GM18909 (cell line): ENCODE measurements at regions not wholly inside any gene's neighbourhood (a gene's known extent, or its start where the extent isn't known, plus 50 kb on each side); places are given as distances from the start of the nearest gene placed in this dataset.
"Not testable (repeated sequence)": the region's sequence is repeated elsewhere in the genome, so short reads cannot be mapped to it uniquely, and the experiment has no call there.

ENCODE experiments used
- ATAC-seq: cut with Tn5 transposase; IDR thresholded peaks from one replicate; pipeline ENCODE4 v1.9.1; 2021; ENCODE audit warnings: mild to moderate bottlenecking; ENCODE audit not compliant: unreplicated experiment, poor library complexity

DNA sequence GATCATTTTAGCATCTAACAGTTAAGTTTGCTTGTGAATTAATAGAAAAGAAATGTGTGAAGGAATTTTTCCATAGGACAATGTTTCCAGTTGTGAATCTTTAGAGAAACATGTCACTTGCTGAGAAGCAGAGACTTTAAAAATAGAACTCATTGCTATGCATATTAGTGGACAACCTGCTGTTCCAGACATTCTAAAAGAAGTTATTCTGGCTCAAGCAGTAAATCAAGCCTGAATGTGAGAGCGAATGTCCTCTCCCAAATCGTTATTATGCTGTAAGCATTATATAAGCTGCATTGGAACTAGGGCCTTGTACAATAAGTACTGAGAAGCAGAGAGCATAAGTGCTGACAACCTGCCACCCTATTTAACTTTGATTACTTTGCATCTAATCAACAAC lies 990.9 kb downstream of the PLOD2 start:
- no peak for ATAC-seq

DNA sequence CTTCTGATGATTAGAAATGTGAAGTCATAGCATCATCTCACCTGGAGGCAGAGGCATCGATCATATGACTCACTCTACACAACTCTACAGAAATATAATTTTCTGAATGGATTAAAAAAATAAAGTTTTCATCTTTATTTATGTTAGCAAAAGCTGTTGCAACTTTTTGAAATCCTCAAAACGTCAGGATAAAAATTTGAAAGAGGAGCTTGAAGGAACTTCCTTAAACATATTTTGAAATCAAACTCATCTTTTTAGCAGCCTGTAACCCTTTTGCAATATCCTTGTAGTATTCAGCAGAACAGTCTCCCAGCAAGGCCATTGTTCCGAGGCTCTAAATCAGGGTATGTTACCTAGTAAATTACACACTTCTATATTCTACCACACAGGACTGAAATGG lies 985.4 kb downstream of the PLOD2 start:
- no peak for ATAC-seq

DNA sequence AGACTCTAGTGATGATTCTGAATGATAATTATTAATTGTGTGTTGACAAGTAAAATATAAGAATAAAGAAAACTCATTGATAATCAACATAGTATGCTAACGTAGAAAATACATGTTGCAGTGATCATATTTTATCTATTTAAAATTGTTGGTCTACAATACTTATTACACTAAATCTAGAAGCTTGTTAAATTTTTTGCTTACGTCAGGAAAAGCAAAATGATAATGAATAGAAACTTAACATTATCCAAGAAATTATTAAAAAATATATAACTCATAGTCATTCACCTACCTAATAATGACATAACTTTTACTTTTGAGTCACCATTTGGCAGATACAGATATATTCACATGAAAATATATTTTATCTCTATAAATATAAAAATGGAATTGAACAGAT lies 984.1 kb downstream of the PLOD2 start:
- ATAC-seq, result no peak

DNA sequence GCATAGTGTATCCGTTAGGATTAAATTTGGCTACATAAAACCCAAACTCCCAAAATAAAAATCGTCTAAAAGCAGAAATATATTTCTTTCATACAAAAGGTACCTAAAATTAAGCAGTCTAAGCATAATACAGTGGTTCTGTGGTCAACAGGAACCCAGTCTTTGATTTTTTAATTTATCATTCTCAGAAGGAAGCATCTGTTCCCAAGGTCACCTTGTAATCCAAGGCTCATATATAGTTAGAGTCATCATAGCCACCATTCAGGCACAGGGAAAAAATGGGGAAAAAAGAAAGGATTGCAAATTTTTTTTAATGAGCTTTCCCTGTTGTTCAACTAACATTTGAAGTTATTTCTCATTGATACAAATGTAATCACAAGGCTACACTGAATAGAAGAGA lies 983.2 kb downstream of the PLOD2 start:
- no peak for ATAC-seq

DNA sequence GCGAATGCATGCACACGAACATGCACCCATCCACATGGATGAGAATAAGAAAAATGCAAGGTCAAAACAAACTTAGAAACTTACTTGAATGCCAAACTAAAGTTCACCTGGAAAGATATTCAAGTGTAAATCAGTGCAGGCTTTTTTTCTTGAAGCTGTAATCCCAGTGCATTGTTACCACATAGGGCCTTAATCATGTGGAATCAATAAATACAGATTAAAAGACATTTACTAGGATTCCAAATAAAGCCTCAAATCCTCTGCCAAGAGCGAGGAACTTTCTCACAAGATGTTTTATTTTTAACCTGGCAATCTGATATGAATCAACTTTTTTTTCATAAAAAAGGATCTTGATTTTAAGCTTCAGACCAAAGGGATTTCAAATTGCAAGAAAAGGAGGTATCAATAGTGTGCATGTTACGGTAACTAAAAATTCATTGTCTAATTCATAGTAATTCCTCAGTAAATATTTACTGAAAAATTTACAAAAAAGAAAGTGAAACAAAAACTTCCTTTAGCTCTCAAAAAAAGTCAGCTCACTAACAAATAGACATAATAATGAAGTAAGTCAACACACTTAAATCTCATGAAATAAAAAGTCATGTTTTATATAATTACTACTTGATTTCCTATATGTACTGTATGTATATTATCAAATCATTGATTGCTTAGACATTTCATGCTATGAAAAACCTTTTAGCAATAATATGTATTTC lies 978.6 kb downstream of the PLOD2 start:
- ATAC-seq, result no peak

DNA sequence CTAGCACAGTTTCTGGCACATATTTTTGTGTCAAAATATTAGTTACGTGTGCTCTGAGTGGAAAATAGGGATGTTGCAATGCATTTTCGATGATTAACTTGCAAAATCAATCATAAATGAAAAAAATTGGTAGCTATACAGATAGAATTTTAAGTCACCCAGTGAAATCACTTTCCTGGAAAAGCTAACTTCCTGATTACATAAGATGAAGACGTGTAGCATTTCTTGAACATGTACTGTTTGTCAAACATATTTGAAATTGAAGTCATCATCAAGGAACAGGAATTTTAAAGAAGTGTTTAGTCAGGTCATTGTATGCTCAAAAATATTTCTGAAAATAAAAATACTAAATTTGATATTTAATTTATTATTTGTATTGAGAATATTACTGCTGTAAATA lies 977.7 kb downstream of the PLOD2 start:
- ATAC-seq, result no peak

DNA sequence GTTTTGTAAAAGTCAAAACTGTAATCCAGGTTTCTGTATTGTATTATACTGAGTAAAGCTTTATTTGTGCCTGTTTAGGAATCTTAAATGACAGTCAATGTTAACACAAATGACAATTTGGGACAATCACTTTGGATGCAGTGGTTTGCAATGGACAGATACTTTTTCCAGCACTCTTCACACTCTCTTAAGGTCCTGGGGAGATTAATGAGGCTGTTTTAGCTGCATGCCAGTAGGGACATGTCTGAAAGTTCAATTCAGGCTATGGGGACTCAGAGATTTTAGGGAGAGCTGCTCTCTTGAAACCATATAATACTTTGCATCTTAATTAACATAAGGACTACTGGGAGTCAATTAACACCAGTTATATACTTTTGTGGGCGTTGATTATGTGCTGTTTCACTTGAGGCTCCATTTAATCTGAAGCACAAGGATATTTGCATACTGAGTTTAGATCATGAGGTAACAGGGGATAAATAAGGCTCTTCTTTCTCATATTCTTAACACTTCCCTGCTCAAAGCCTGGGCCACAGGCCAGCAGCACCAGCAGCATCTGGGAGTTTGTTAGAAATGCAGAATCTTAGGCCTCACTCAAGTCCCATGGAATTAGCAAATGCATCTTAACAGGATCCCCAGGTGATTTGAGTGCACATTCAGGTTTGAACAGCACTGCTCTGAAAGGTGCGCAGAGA lies 972.8 kb downstream of the PLOD2 start:
- no peak for ATAC-seq

DNA sequence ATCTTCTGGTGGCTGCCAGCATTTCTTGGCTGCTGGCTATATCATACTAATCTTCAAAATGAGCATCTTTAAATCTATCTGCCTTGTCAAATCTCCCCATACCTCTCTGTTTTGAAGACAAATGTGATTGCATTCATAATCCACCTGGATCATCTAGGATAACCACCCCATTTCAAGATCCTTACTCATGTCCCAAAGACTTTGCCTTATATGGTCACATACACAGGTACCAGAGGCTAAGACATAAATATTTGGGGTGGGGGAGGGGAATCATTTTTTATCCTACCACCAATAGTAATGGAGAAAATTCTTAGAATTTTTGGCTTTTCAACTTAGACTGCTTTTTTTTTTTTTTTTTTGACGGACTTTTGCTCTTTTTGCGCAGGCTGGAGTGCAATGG lies 970.8 kb downstream of the PLOD2 start:
- ATAC-seq, result no peak

DNA sequence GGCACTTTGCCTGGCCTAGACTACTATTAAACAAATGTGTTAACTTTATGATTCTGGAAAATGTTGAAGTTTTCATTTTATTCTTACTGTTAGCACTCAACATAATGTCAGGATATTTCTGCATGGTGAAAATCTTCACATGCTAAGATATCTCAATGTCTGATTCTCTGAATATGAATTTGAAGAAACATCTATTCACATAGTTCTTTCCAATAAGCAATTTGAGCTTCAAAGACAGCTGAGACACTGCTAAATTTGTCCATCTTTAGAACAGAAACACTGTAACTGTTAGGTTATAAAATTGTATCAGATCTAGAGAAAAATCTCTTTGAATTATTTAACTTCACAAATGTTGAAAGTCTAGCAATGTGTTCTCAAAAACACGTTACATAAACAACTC lies 970.2 kb downstream of the PLOD2 start:
- no peak for ATAC-seq

DNA sequence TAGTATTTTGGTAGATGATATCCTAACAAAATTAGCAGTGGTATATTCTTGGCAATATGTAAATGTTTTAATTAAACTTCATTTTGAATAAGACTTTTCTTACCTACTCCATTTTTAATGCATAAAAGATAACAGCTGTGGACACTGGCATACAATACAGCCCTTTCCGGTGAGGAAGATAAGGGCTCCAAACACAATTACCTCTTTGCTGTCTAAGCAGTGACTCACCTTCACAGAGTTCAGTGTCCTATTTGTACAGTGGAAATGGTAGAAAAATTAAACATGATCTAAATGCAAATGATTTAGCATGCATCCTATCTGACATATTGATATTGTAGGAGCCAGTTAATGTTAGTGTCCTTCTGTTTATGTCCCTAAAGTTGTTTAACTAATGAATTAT lies 969.4 kb downstream of the PLOD2 start:
- ATAC-seq, result no peak

DNA sequence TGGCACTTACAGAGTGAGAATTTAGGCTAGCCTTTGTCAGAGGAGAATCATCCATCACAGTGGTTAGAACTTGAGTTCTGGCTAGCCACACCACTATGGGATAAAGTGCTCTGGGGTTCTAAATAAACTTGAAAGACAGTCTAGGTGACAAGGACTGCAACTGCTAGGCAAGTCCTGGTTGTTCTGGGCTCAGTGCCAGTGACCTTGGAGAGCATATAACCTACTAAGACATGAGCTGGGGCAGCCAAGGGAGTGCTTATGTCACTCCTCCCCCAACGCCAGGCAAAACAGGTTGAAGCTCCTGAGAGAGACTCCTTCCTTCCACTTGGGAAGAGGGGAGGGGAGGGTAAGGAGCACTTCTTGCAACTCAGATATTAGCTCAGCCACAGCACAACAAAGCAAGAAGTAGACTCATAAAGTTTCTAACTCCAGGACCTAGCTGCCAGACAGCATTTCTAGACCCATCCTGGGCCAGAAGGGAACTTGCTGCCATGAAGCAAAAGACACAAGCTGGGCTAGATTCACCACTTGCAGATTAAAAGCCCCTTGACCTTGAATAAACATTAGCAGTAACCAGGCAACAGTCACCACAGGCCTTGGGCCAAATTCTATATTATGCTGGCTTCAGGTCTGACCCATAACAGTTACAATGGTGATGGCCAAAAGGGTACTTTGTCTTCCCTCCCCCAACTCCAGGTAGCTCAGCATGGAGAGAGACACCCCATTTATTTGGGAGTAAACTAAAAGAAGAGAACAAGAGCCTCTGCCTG lies 963.7 kb downstream of the PLOD2 start:
- ATAC-seq, result no peak

DNA sequence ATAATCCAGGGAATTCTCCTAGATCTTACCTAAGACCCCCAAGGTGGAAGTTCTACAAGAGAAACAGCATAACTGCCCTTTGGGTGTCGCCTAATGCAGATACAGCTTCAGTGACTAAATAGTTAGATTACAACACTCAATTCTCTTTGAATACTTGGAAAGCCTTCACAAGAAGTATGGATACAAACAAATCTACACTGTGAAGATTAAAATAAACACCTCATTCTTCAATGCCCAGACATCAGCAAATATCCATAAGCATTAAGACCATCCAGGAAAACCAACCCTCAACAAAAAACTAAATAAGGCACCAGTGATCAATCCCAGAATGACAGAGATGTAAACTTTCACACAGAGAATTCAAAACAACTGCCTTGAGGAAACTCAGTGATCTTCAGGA lies 963.2 kb downstream of the PLOD2 start:
- ATAC-seq, result no peak

DNA sequence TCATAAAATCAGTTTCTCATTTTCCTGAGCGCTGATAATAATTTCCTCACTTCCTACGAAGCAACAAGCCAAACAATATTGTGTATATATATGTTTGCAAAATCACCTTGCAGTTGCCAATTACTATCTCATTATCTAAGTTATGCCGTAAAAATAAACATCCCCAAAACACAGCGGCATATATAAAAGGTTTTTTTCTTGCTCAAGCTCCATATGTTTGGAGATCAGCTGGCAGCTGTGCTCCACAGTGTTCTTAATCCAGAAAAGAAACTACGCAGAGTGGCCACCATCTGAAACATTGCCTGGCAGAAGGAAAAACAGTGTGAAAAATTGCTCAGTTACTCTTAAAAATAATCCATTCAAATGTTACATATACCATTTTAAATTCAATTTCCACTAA lies 951.4 kb downstream of the PLOD2 start:
- ATAC-seq, result no peak

DNA sequence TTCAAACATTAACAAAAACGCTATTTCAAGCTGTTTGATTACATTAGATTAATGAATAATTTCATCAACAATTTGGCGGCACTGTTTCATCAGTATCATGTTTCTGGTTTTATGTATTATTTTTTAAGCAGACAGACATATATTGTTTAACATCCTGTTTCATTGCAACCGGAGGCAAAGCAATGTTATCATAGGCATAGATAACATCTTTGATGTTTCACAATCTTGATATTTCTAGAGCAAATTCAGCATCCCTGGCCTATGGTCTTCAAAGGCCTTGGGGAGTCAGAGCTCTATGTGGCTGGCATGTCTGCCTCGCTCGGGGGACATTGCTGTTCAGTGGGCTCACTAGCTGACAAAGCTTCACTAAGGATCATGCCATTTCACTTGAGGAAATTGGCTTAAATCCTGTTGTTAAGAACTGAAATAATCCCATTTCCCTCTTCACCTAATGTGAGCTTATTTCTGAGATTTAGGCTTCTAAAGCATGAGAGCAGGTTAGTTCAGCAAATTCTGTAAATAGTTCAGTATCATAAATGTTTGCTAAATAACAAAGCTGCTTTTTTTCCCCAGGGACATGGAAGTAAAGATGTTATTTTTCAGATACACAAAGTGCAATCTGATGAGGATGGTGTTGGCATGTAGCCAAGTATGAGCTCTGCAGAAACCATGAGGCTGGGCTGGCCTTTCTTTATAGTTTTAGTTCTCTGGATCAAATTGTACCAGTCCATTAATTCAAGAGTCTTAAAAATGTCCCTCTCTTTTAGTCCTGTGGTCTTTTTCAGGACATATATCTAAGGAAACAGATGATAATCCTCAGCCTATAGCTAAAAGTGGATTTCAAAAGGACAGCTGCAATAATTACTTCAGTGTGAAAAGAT lies 941.4 kb downstream of the PLOD2 start:
- no peak for ATAC-seq

DNA sequence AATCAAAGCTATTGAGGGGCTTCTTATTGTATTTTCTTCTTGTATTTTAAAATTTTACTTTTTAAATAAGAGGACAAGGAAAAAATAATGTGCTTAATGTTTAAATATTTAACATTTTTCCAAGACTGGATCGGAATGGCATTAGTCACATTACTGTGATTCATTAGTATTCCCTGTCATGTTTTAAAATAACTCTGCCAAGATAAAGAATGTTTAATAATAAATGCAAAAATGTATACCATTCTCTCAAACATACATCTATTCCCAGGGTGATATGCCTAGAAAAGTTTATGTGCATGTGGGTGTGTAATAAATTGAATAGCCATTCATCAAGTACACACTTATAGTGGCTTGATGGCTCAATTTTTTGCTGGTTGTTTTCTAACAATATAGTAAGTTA lies 936.1 kb downstream of the PLOD2 start:
- ATAC-seq, result no peak

DNA sequence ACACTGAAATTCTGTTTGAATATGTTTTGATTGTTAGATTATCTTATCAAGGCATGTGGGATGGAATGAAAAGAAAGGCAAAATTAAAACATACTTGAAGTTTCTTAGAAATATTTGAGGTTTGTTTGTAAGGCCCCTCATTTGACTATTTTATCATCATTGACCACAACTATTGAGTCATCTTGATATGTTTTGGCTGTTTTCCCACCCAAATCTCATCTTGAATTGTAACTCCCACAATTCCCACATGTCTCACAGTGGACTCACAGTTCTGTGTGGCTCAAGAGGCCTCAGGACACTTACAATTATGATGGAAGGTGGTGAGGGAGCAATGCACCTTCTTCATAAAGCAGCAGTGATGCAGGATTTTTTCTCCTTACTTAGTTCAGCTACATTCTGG lies 917.1 kb downstream of the PLOD2 start:
- ATAC-seq, result no peak

DNA sequence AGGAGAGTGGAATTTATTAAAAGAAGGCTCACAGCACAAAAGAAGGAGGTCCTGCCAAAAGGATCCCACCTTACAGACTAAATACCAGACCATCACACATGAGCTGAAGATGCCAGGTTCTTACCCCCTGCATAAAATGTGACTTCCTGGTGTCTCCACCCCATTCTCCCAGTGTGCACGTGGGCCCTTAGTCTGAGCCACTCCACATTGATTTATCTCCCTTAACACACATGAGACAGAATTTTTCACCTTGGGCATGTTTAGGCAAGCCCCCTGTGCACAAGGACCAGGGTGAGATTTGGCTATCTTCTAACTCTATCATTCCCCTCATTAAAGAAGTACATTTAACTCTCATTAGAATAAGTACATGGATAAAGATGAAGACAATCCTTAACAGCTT lies 916.7 kb downstream of the PLOD2 start:
- no peak for ATAC-seq

DNA sequence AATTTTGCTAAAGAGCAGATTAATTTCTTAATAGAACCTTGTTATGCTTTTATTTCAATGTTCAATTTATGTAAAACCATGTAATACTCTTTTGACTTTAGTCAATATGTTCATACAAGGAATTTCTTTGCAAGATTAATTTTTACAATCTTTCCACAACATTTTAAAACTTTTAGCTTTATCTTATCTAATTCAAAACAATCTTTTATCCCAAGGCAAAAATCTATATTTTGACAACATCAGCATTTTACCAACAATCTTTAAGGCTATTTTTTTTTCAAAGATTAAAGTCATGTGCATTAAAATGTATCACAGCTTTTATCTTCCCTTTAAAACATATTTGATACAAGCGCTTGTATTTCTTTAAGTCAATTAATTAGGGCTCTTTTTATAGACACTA lies 914.7 kb downstream of the PLOD2 start:
- no peak for ATAC-seq

DNA sequence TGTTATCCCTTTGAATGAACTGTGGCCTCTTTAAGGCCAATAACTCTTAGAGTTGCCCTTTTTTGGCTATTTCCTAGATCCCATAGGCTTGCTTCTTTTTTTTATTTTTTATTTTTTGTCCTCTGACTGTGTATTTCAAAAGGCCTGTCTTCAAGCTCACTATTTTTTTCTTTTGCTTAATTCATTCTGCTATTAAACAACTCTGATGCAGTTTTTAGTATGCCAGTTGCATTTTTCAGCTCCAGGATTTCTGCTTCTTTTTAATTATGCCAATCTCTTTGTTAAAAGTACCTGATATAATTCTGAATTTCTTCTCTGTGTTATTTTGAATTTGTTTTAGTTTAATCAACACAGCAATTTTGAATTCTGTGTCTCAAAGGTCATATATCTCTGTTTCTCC lies 912.1 kb downstream of the PLOD2 start:
- no peak for ATAC-seq

DNA sequence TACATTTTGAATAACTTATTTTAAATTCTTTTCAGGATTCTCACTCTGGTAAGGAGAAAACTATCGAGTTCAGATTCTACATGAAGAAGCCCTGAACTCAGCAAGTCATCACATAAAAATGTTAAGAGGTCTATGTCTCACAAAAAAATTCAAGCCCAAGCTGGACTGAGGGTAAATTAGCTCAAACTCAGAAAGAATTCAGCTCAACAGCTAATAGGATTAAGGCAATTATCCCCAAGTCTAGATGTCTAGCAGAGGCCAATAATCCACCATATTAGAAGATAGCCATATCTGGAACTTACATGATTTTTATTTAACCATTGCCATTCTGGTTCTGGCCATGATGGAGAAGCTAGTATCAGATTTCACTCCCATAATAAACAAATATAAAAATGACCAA lies 909.7 kb downstream of the PLOD2 start:
- ATAC-seq, result no peak

DNA sequence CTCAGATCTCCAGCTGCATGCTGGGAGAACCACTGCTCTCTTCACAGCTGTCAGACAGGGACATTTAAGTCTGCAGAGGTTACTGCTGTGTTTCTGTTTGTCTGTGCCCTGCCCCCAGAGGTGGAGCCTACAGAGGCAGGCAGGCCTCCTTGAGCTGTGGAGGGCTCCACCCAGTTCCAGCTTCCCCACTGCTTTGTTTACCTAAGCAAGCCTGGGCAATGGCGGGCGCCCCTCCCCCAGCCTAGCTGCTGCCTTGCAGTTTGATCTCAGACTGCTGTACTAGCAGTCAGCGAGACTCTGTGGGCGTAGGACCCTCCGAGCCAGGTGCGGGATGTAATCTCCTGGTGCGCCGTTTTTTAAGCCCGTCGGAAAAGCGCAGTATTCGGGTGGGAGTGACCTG lies 903.0 kb downstream of the PLOD2 start:
- ATAC-seq, result not testable (repeated sequence)
